Anterior cingulate cortex (tissue), 58 donors: ENCODE measurements at regions not wholly inside any gene's neighbourhood (a gene's known extent, or its start where the extent isn't known, plus 50 kb on each side); places are given as distances from the start of the nearest gene placed in this dataset.

Source experiments
- DNase-seq, 58 donors: peaks; one replicate each; lab custom pipeline; 2025; lab: John Stamatoyannopoulos, UW

DNA sequence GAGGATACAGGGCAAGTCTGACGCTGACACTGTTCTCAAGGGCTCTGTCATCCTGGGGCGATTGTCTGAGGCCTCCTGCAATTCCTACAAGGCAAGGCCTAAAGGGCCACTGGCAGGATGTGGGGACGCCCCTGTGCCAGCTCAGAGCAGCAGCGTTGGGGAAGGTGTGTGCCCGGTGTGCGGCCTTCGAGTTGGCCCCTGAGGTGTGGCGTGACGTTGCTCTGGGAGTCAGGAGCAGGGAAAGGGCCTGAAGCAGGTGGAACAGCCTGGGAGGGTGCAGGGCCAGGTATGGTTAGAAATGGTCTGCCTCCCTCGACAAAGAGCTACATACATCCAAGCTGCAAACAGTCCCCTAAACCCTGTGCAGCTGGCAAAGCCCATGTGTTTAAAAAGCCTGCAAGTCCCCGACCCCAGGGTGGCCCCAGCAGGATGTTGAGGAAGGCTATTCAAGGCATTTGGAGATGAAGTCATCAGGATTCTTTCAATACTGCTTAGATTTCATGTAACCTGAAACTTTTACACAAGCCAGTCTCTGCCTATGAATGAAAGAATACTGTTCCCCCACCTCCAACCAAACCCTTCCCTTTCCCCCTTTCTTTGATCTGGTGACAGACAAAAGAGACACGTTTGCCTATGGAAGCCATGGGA, 142.5 kb upstream of the TNS3 start:
- no peak for DNase-seq

DNA sequence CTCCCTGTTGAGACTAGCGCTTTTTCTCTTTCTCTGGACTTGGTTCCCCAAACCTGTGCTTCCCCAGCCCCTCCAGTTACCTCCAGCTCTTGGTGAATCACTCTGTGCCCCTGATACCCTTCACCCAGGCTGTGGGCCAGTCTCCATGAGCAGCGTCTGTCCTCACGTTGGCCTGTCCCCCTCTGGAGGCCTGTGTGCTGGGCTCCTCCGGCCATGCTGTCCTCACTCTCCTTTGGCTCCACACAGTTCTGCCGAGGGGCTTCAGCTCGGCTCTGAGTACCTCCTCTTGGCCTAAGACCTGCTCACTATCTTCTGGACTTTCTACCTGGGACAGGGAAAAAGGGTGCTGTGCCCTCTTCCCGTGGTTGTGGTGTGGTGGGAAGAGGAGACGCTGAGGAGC, 140.2 kb upstream of the TNS3 start:
- no peak for DNase-seq

DNA sequence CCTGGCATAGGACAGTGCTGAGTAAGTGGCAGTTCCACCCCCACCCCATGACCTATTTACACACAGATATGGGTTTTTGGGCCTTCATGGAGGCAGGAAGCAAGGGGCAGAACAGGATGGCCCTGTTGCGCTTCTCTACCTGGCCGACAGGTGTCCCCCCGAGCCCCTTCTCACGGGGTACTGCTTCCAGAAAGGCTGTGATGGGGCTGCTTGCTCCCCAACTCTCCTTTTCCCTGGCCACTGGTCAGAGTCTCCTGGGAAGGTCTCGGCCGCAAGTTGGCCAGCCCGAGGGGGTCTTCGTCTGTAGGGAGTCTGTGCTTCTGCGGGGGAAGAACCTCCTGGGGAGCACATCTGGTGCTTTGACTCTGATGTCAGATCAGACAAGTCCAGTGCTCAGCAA, 139.8 kb upstream of the TNS3 start:
- DNase-seq, result no peak

- DNase-seq, result no peak
Measured at GRCh38 chr7:47720907-47721244, 139.0 kb upstream of the TNS3 start.

DNA sequence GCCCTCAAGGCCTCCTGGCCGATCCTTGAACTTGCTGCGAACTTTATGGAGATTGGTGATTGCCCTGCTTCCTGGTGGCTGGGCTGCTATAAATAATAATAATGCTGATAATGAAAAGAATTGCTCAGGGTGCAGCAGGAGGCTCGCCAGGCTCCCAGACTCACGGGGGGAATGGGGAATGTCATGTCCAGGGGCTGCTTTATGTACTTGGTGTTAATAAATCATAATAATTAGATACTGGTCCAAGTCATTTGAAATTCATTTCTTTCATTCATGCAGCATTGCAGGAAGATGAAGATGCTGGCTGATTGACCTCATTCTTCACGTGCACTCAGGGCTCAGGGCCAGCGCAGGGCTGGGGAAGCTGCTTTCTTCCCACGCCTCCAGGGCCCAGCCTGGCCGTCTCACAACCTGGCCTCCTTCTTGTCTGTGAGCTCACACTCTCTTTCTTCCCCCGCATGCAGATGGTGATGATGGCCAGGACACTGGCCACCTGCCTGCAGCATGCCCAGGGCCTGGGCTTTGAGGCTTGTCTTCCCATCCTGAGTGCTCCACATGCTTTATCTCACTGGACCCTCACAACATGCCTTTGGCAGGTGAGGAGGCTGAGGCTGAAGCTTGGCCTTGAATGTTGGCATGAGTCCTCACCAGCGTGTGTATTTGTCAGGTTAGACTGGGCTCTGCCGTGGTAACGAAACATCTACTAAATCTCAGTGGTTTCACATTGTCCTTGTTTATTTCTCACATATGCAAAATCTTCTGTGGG, 138.4 kb upstream of the TNS3 start:
- peak in 4 of 58 donors; percentile 3 to 29 (median 22) for DNase-seq

- no peak for DNase-seq
Measured at GRCh38 chr7:47719675-47720074, 137.8 kb upstream of the TNS3 start.

GRCh38 chr7:47715631-47716068, 133.7 kb upstream of the TNS3 start:
- no peak for DNase-seq

- DNase-seq, result no peak
Measured at GRCh38 chr7:47714669-47715607, 133.0 kb upstream of the TNS3 start.

DNA sequence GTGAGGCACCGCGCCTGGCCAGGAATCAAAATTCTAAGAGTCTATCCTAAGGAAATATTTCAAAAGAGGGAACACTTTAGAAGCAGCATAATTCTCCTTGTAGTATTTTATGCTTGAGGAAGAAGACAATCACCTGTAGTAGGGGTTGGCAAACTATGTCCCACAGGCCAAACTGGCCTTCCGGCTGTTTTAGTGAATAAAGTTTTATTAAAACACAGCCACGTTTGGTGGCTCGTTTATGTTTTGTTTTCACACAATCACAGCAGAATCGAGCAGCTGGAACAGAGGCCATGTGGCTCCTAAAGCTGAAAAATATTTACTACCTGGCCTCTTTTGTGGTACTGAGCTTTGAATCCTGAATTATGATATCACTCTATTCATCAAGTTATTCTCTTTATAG, 131.7 kb upstream of the TNS3 start:
- DNase-seq, result no peak

DNA sequence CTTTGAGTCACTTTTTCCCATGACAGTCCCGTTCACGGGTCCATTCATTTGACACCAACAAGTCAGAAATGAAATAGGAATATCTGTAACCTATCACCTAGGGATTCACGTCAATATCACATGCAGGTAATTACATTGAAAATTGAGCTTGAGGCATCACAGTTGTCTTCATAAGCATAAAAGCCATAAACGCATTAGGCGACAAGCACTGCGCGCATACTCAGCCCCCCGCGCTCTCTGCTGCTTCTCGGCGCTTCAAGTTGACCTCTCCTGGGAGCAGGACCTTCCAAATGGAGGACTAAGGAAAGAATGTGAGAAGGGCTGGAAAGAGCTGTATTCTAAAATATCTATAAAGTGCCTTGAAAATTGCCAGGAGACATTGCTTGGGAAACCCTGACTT, 130.5 kb upstream of the TNS3 start:
- DNase-seq, result no peak

GRCh38 chr7:47711776-47712175, 129.9 kb upstream of the TNS3 start:
- no peak for DNase-seq

DNA sequence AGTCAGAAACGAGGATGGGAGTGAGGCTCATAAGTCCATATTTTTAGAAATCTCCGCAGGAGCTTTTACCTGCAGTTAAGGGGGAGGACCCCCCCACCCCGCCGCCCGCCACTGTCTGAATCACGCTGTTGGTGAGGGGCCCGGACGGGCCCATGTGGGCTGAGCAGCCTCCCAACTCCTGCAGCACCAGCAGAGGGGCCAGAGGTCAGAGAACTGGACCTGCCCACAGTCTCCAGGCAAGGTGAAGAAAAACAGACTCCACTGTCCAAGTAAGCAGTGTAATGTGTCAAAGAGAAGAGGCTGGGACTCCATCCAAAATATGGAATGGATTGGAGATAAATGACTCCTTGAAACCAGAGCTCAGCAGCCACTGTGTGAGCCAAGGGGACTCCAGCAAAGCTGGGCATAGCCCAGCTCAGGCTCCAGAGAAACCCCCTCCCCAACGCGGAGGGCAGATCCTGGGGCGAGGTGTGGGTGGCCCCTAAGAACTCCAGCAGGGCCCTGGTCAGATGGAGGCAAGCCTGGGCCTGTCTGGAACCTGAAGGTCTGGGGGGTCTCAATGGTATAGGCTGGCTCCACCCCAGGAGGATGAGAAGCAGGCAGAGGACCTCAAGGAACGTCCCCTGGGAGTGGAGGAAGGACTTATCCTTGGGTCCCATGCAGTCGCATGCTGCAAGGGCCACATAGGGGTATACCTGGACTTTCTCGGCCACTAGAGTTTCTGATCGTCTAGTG, 128.5 kb upstream of the TNS3 start:
- DNase-seq, result no peak

GRCh38 chr7:47709451-47709850, 127.5 kb upstream of the TNS3 start:
- DNase-seq, result no peak

DNA sequence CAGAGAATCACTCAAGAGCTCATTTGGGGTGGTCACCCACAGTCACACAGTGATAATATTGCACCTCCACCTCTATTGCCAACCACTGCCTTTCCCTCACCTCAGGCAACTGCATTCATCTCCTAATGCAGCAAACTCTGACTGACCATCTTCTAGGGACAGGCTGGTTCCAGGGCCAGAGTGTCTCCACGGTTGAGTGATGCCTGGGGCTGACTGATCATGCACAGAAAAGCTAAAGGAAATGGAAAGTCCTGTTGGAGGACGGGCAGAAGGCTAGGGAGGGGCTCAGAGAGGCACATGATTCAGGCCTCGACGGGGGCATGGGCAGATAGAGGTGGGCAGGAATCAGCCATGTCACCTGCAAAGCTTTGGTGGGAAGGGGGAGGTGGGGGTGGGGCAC, 127.1 kb upstream of the TNS3 start:
- DNase-seq, result no peak

DNA sequence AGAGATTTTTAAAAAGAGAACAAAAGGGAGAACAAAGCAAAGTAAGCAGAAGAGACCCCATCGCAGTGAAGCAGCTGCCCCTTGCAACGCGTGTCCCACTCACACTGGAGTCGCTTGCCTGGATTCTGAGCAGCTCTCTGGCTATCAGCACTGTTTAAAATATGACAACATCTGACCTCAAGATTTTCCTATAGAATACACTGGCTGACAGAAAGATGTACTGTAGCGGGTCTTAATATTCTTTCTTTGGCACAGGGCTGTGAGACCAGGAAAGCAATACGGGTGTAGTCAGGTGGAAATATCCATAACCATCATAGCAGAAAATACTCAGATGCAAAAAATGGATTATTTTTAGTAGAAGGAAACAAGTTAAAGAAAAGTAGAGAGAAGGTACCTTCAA, 125.7 kb upstream of the TNS3 start:
- DNase-seq, result no peak

DNA sequence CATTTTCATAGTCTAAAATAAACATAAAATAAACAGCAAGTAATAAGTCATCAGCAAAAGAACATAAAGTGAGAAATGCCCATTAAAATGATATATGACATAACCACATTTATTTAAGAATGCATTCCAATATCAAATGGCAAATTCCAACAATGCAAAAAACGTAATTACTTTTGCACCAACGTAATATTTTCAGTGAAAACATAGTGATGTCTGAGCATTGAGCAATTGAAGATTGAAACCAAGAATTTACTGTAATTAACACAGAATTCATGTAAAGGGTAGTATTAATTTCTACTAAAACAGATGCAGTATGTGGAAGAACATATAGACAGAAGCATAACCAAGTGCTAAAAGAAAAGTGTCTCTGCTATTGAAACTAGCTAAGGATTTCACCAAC, 123.0 kb upstream of the TNS3 start:
- DNase-seq, result no peak

GRCh38 chr7:47702080-47702479, 120.2 kb upstream of the TNS3 start:
- DNase-seq, result no peak

GRCh38 chr7:47698386-47698785, 116.5 kb upstream of the TNS3 start:
- no peak for DNase-seq

DNA sequence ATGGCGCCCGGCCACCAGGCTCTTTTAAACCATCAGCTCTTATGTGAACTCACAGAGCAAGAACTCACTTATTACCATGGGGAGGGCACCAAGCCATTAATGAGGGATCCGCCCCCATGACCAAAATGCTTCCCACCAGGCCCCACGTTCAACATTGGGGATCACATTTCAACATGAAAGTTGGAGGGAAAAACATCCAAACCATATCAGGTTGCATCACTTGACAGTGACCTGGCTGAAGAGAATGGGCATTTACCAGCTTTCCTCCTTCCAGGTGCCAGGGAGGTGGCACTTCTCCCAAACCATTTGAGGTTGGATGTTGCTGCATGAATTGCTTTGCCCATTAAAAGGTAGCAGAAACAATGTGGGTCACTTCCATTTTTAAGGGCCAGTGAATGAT, 115.6 kb upstream of the TNS3 start:
- DNase-seq, result no peak

GRCh38 chr7:47696152-47696710, 114.3 kb upstream of the TNS3 start:
- no peak for DNase-seq
